B cell (primary cell): ENCODE measurements at regions not wholly inside any gene's neighbourhood (a gene's known extent, or its start where the extent isn't known, plus 50 kb on each side); places are given as distances from the start of the nearest gene placed in this dataset.

Experiments
- ATAC-seq: fragments of 200-7000 bp; cut with Tn5 transposase; one replicate; pipeline ENCODE4 v1.10.0; 2021; ENCODE audit warnings: low read depth, mild to moderate bottlenecking, moderate number of reproducible peaks, moderate library complexity
- CTCF ChIA-PET: fragments of 350-600 bp; sonication (Branson Sonifier 250); formaldehyde crosslinking; loops from one replicate; lab custom pipeline; 2021; ENCODE audit warnings: antibody characterized with exemption, inconsistent platforms; lab: Charles Lee
- POLR2A ChIA-PET: fragments of 350-600 bp; sonication (Branson Sonifier 250); formaldehyde crosslinking; loops from one replicate; lab custom pipeline; 2021; ENCODE audit warnings: antibody characterized with exemption; lab: Charles Lee
- DNase-seq: peaks from one replicate; pipeline ENCODE4 v3.0.0; 2013
- H2AFZ ChIP-seq: 2 replicates; pipeline ENCODE4 v1.6.1; 2012; ENCODE audit warnings: mild to moderate bottlenecking, low read depth, low read length; ENCODE audit not compliant: insufficient read depth, poor library complexity, severe bottlenecking
- H3K27ac ChIP-seq, 2 donors: 1 replicate in 1 of 2; 2 replicates in 1 of 2; pipeline ENCODE4 v1.5.1; 2012 to 2013; ENCODE audit warnings: low read length in 2 of 2, mild to moderate bottlenecking in 2 of 2, moderate library complexity in 1 of 2
- H3K27me3 ChIP-seq, 4 experiments: fragments of 200-600 bp in 1 of 4; sonication (generic) in 1 of 4; replicated peaks in 1 of 4; 1 replicate in 2 of 4; 2 replicates in 2 of 4; pipeline versions ENCODE4 v1.6.1 to v1.7.0; 2013 to 2016; ENCODE audit warnings: low read length in 3 of 4, mild to moderate bottlenecking in 2 of 4, mixed read lengths in 1 of 4, moderate library complexity in 1 of 4; ENCODE audit not compliant: insufficient read depth in 4 of 4, control insufficient read depth in 3 of 4; ENCODE audit errors: control extremely low read depth in 1 of 4
- H3K36me3 ChIP-seq, 2 experiments: replicated peaks in 1 of 2; 1 replicate in 1 of 2; 2 replicates in 1 of 2; pipeline versions ENCODE4 v1.6.1 to v1.7.1; 2013; ENCODE audit warnings: low read length in 1 of 2; ENCODE audit not compliant: insufficient read depth in 2 of 2, control insufficient read depth in 1 of 2; ENCODE audit errors: control extremely low read depth in 1 of 2, extremely low read depth in 1 of 2
- H3K4me1 ChIP-seq, 2 donors: fragments of 200-600 bp in 1 of 2; sonication (generic) in 1 of 2; 1 replicate in 1 of 2; 2 replicates in 1 of 2; pipeline versions ENCODE4 v1.5.1 to v1.6.1; 2013 to 2017; ENCODE audit warnings: low read length in 2 of 2; ENCODE audit not compliant: control insufficient read depth in 2 of 2, insufficient read depth in 2 of 2
- H3K4me2 ChIP-seq: replicated peaks from 2 replicates; pipeline ENCODE3; 2012; ENCODE audit warnings: mild to moderate bottlenecking, low read depth, low read length; ENCODE audit not compliant: poor library complexity, severe bottlenecking
- H3K4me3 ChIP-seq, 5 experiments: fragments of 200-600 bp in 1 of 5; sonication (generic) in 1 of 5; 1 replicate in 3 of 5; 2 replicates in 2 of 5; pipeline versions ENCODE4 v1.5.1 to v1.7.0; 2011 to 2016; ENCODE audit warnings: low read length in 4 of 5, mild to moderate bottlenecking in 4 of 5, low read depth in 2 of 5, control low read depth in 1 of 5, moderate library complexity in 1 of 5; ENCODE audit not compliant: insufficient read depth in 1 of 5; ENCODE audit errors: control extremely low read depth in 1 of 5, extremely low read depth in 1 of 5
- H3K79me2 ChIP-seq: fragments of 200-600 bp; sonication (generic); one replicate; pipeline ENCODE4 v1.6.0; 2016; ENCODE audit warnings: low read length; ENCODE audit not compliant: control insufficient read depth, insufficient read depth
- H3K9ac ChIP-seq: fragments of 200-600 bp; sonication (generic); 2 replicates; pipeline ENCODE4 v1.6.1; 2017; ENCODE audit warnings: mild to moderate bottlenecking, low read length, moderate library complexity
- H3K9me3 ChIP-seq, 3 donors: one replicate each; pipeline versions ENCODE4 v1.6.1 to v1.7.1; 2013; ENCODE audit warnings: low read length in 2 of 3; ENCODE audit not compliant: control insufficient read depth in 2 of 3, insufficient read depth in 1 of 3; ENCODE audit errors: control extremely low read depth in 1 of 3
- H4K20me1 ChIP-seq: 2 replicates; pipeline ENCODE4 v1.6.0; 2012; ENCODE audit warnings: mild to moderate bottlenecking, low read length; ENCODE audit not compliant: insufficient read depth, control insufficient read depth, poor library complexity, severe bottlenecking
- H3K27ac Mint-ChIP-seq: one replicate; pipeline ENCODE4 v1.8.0; 2021; ENCODE audit warnings: mixed read lengths
- H3K27me3 Mint-ChIP-seq: one replicate; pipeline ENCODE4 v1.8.0; 2021; ENCODE audit warnings: mixed read lengths
- H3K4me1 Mint-ChIP-seq: one replicate; pipeline ENCODE4 v1.8.0; 2021; ENCODE audit warnings: mixed read lengths
- H3K4me3 Mint-ChIP-seq: one replicate; pipeline ENCODE4 v1.8.0; 2021; ENCODE audit warnings: mixed read lengths
- H3K9me3 Mint-ChIP-seq: one replicate; pipeline ENCODE4 v1.8.0; 2022; ENCODE audit warnings: mixed read lengths; ENCODE audit not compliant: insufficient read depth
- CTCF ChIP-seq: fragments of 200-600 bp; IDR thresholded peaks from one replicate; pipeline ENCODE4 v1.8.0; 2022; ENCODE audit warnings: antibody characterized with exemption, mild to moderate bottlenecking
- EZH2 ChIP-seq: IDR thresholded peaks from 2 replicates; pipeline ENCODE4 v1.6.1; 2012; ENCODE audit warnings: borderline replicate concordance, low read depth, mild to moderate bottlenecking, moderate library complexity, low read length; ENCODE audit not compliant: insufficient read depth, poor library complexity, severe bottlenecking
- whole genome bisulfite sequencing: methylation state at CpG from one replicate; pipeline ENCODE4 v1.1.5; 2013; ENCODE audit warnings: missing lambda C conversion rate; ENCODE audit not compliant: insufficient coverage; 5-methylcytosine and 5-hydroxymethylcytosine counted together
- intact Hi-C: fragments of 100-400 bp; cut with micrococcal nuclease; formaldehyde crosslinking; loops from one replicate; pipeline ENCODE4 v1.10.0; 2022

- WGBS = 86% methylated on average over 9 of the region's 9 CpGs
- intact Hi-C loops = no loop called here
- Histone ChIP-seq H3K4me1 (no peaks in the 10 kb centered on the region), H3K79me2 (no peaks in the 10 kb centered on the region), H3K9ac (no peak overlapping the region), H3K27me3 (no peaks in the 10 kb centered on the region), H3K9me3 (peaks cover 0 to 15% (median 0%) of the 10 kb centered on the region in 3 donors), H3K27ac (no peak overlapping the region), H4K20me1 (no peaks in the 10 kb centered on the region), H3K4me2 (no peak overlapping the region), H3K36me3 (no peaks in the 10 kb centered on the region), H2AFZ (no peak overlapping the region), H3K4me3 (no peak overlapping the region)
- POLR2A ChIA-PET = no interaction called here
- CTCF ChIA-PET = no interaction called here
- no peak overlapping the region for H3K27ac Mint-ChIP-seq
- DNase-seq (no peak), ATAC-seq (no peak)
- no peaks in the 10 kb centered on the region for H3K4me1 Mint-ChIP-seq
- H3K4me3 Mint-ChIP-seq = no peak overlapping the region
- no peaks in the 10 kb centered on the region for H3K27me3 Mint-ChIP-seq
- H3K9me3 Mint-ChIP-seq = no peaks in the 10 kb centered on the region
- TF ChIP-seq EZH2 = no peak
- no peak for TF ChIP-seq CTCF
These were observed 79.6 kb upstream of the CDK20 start for GRCh38 chr9:88053856-88054501.

DNA sequence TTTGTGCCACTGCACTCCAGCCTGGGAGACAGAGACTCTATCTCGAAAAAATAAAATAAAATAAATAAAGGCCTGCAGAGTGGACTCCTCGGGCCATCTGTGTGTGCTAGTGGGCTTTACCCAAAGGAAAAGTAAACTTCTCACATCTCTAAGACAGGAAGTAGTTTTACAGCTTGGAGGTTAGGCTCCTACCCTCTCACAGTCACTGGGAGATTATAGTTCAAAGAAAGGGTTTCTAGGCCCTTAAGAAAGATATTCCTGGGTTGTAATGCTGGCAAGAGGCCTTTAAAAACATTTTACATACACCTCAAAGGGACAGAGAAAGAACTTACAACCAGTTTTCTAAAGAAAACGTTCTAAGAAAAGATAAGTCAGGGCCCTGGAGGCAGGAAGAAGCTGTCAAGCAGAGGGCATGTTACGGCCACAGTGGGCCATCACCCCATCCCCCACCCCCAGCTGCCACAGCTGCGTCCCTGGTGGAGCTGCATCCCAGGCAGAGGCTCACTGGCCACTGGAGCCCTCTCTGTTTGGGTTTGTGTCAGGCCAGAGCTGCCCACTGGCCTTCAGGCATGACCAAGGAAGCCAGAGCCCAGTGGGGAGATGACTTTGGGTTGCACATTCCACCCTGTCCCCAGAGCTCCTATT is 78.1 kb upstream of the CDK20 start:
- no peaks in the 10 kb centered on the region for H3K36me3 ChIP-seq
- no peaks in the 10 kb centered on the region for H3K79me2 ChIP-seq
- H4K20me1 ChIP-seq = no peaks in the 10 kb centered on the region
- H3K27ac ChIP-seq = no peak overlapping the region
- H3K4me1 ChIP-seq = no peaks in the 10 kb centered on the region
- intact Hi-C loops = no loop called here
- ChIA-PET CTCF (no interaction called here), POLR2A (no interaction called here)
- H3K9ac ChIP-seq = no peak overlapping the region
- Mint-ChIP-seq H3K27ac (no peak overlapping the region), H3K4me1 (no peaks in the 10 kb centered on the region), H3K9me3 (no peaks in the 10 kb centered on the region), H3K4me3 (no peak overlapping the region), H3K27me3 (no peaks in the 10 kb centered on the region)
- no peak overlapping the region for H2AFZ ChIP-seq
- peaks cover 0 to 15% (median 0%) of the 10 kb centered on the region in 3 donors for H3K9me3 ChIP-seq
- DNase-seq (no peak), ATAC-seq (no peak)
- no peak overlapping the region for H3K4me2 ChIP-seq
- H3K27me3 ChIP-seq = no peaks in the 10 kb centered on the region
- WGBS = 55% methylated on average over 2 of the region's 5 CpGs
- H3K4me3 ChIP-seq = no peak overlapping the region
- TF ChIP-seq CTCF = no peak
- no peak for TF ChIP-seq EZH2
